Stomach (tissue), 4 donors: ENCODE measurements at regions not wholly inside any gene's neighbourhood (a gene's known extent, or its start where the extent isn't known, plus 50 kb on each side); places are given as distances from the start of the nearest gene placed in this dataset.

Experiments used
- CTCF ChIP-seq, 7 experiments: fragments of 450-650 bp in 4 of 7; fragments of 200-600 bp in 3 of 7; sonication (generic) in 3 of 7; IDR thresholded peaks; one replicate each; pipeline ENCODE4 v1.5.1; 2016 to 2019; ENCODE audit warnings: antibody characterized with exemption in 7 of 7, control low read depth in 2 of 7, mild to moderate bottlenecking in 1 of 7
- EP300 ChIP-seq: sonication (generic); formaldehyde crosslinking; IDR thresholded peaks from one replicate; pipeline ENCODE4 v1.6.1; 2017; ENCODE audit warnings: antibody characterized with exemption
- POLR2AphosphoS5 ChIP-seq, 3 donors: sonication (generic); formaldehyde crosslinking; IDR thresholded peaks; one replicate each; pipeline ENCODE4 v1.6.1; 2016; ENCODE audit warnings: antibody characterized with exemption in 3 of 3

DNA sequence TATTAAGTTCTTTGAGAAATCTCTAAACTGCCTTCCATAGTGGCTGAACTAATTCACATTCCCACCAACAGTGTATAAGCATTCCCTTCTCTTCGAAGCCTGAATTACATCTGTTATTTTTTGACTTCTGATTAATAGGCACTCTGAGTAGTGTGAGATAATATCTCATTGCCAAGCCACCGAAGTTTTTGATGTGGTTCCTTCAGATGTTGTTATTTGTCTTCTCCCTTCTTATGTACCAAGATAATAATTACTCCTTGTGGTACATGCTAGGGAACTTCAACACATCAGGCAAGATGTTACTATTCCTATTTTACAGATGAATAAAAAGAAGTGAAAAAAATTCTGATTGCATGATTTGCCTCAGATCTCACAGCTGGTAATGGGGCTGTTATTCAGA lies 70.9 kb downstream of the KCTD12 start:
- TF ChIP-seq CTCF (IDR thresholded peaks at IDR 0.05) (no peak), POLR2AphosphoS5 (IDR thresholded peaks at IDR 0.05) (no peak), EP300 (no peak)
